ENCODE measurements at regions not wholly inside any gene's neighbourhood (a gene's known extent, or its start where the extent isn't known, plus 50 kb on each side); places are given as distances from the start of the nearest gene placed in this dataset.

- no peaks in the 10 kb centered on the region for H3K9me3 ChIP-seq (replicated peaks; ENCODE audit: control insufficient read depth, insufficient read depth, low read length)
- H3K4me1 ChIP-seq (ENCODE audit: control insufficient read depth, insufficient read depth, low read length), result no peaks in the 10 kb centered on the region
- H3K4me3 ChIP-seq, result no peak overlapping the region
- POLR2A ChIA-PET, result no interaction called here
- CTCF ChIA-PET, result no interaction called here
- DNase-seq (ENCODE audit: low read depth, low spot score), result no peak
- no peaks in the 10 kb centered on the region for H3K79me2 ChIP-seq (ENCODE audit: control insufficient read depth, insufficient read depth, low read length)
- no TSS peak for BruUV-seq (replicated peaks)
- SMC1A ChIA-PET (ENCODE audit: uncharacterized antibody, unreplicated experiment), result interaction anchor here (0.5 to 1.2 kb wide), 2 partner anchors 20 to 38 kb away, joined by 3 read pairs; no protein-coding TSS in a partner anchor
- 0% methylated on average over 2 of the region's 2 CpGs for WGBS (ENCODE audit: insufficient coverage, insufficient replicate concordance, low lambda C conversion rate, missing lambda C conversion rate)
- no peak overlapping the region for H3K27ac ChIP-seq (ENCODE audit: control insufficient read depth, insufficient read depth)
- TF ChIP-seq SMAD1 (IDR thresholded peaks at IDR 0.05; ENCODE audit: low read depth, partially characterized antibody) (no peak), KLF5 (IDR thresholded peaks at IDR 0.05; ENCODE audit: partially characterized antibody) (no peak), FOS (IDR thresholded peaks at IDR 0.05; ENCODE audit: borderline replicate concordance, extremely low read depth, insufficient read length) (no peak), TARDBP (IDR thresholded peaks at IDR 0.05; ENCODE audit: borderline replicate concordance) (no peak)
- no peak for ATAC-seq
- no peak overlapping the region for H2AFZ ChIP-seq (ENCODE audit: control insufficient read depth, low read depth, low read length)
- RAD21 ChIA-PET (ENCODE audit: unreplicated experiment), result no interaction called here
- H3K27me3 ChIP-seq (replicated peaks in 1 of 2; ENCODE audit: control insufficient read depth in 2 of 2, insufficient read depth in 2 of 2, low read length in 1 of 2), result no peaks in the 10 kb centered on the region
- H3K9ac ChIP-seq (ENCODE audit: control insufficient read depth, insufficient read depth, low read length), result no peak overlapping the region
- no peaks in the 10 kb centered on the region for H3K36me3 ChIP-seq (ENCODE audit: control insufficient read depth in 2 of 2, insufficient read depth in 2 of 2, low read length in 1 of 2)
- in situ Hi-C loops (cut with MboI), result no loop called here
- H3K4me2 ChIP-seq (ENCODE audit: control insufficient read depth, insufficient read depth), result no peak overlapping the region
- intact Hi-C loops (cut with micrococcal nuclease; ENCODE audit: unreplicated experiment), result no loop called here
- H4K20me1 ChIP-seq (ENCODE audit: control insufficient read depth, insufficient read depth), result no peaks in the 10 kb centered on the region
- no peak for FAIRE-seq
Measured at GRCh38 chr4:43360296-43360695, 467.8 kb downstream of the GRXCR1 start.

- DNase-seq (ENCODE audit: low read depth, low spot score), result no peak
- POLR2A ChIA-PET, result no interaction called here
- SMC1A ChIA-PET (ENCODE audit: uncharacterized antibody, unreplicated experiment), result interaction anchor here (1.2 kb wide), 1 partner anchor 155 kb away, joined by 3 read pairs; no protein-coding TSS in a partner anchor
- no peak overlapping the region for H3K4me3 ChIP-seq
- TF ChIP-seq ASH2L (IDR thresholded peaks at IDR 0.05; ENCODE audit: borderline replicate concordance, low read depth) (no peak), CHD1 (IDR thresholded peaks at IDR 0.05; ENCODE audit: low read depth, low read length) (no peak), NFIC (IDR thresholded peaks at IDR 0.05; ENCODE audit: low read depth, low read length) (no peak), HSF1 (IDR thresholded peaks at IDR 0.05; ENCODE audit: low read depth, low read length) (no peak), MYC (IDR thresholded peaks at IDR 0.05; ENCODE audit: insufficient read depth, insufficient read length, insufficient replicate concordance, low read length, severe bottlenecking) (no peak), BMI1 (IDR thresholded peaks at IDR 0.05; ENCODE audit: borderline replicate concordance) (no peak), RFX5 (IDR thresholded peaks at IDR 0.05; ENCODE audit: low read depth, low read length) (no peak)
- no peaks in the 10 kb centered on the region for H3K79me2 ChIP-seq (ENCODE audit: control insufficient read depth, insufficient read depth, low read length)
- WGBS (ENCODE audit: insufficient coverage, insufficient replicate concordance, low lambda C conversion rate, missing lambda C conversion rate), result 96% methylated on average over 1 of the region's 1 CpG
- RAD21 ChIA-PET (ENCODE audit: unreplicated experiment), result no interaction called here
- H3K9ac ChIP-seq (ENCODE audit: control insufficient read depth, insufficient read depth, low read length), result no peak overlapping the region
- ATAC-seq, result no peak
- H3K27me3 ChIP-seq (replicated peaks in 1 of 2; ENCODE audit: control insufficient read depth in 2 of 2, insufficient read depth in 2 of 2, low read length in 1 of 2), result no peaks in the 10 kb centered on the region
- intact Hi-C loops (cut with micrococcal nuclease; ENCODE audit: unreplicated experiment) (no loop called here), in situ Hi-C loops (cut with MboI) (no loop called here)
- CTCF ChIA-PET, result no interaction called here
- H3K36me3 ChIP-seq (ENCODE audit: control insufficient read depth in 2 of 2, insufficient read depth in 2 of 2, low read length in 1 of 2), result no peaks in the 10 kb centered on the region
- no peak overlapping the region for H3K27ac ChIP-seq (ENCODE audit: control insufficient read depth, insufficient read depth)
- H3K4me2 ChIP-seq (ENCODE audit: control insufficient read depth, insufficient read depth), result no peak overlapping the region
- H4K20me1 ChIP-seq (ENCODE audit: control insufficient read depth, insufficient read depth), result no peaks in the 10 kb centered on the region
- no TSS peak for BruUV-seq (replicated peaks)
- no peaks in the 10 kb centered on the region for H3K9me3 ChIP-seq (replicated peaks; ENCODE audit: control insufficient read depth, insufficient read depth, low read length)
- H3K4me1 ChIP-seq (ENCODE audit: control insufficient read depth, insufficient read depth, low read length), result no peaks in the 10 kb centered on the region
- FAIRE-seq, result no peak
- no peak overlapping the region for H2AFZ ChIP-seq (ENCODE audit: control insufficient read depth, low read depth, low read length)
Measured at GRCh38 chr4:43362875-43363636, 470.5 kb downstream of the GRXCR1 start.

Data from GM12878 (cell line).